Epithelial cell of esophagus (primary cell): ENCODE measurements at regions not wholly inside any gene's neighbourhood (a gene's known extent, or its start where the extent isn't known, plus 50 kb on each side); places are given as distances from the start of the nearest gene placed in this dataset.
A peak's percentile ranks its signal among the peaks of the same experiment; 100 is the strongest.

ENCODE experiments used
- DNase-seq: peaks from one replicate; pipeline ENCODE4 v3.0.0; 2010; ENCODE audit warnings: low read depth
- H3K4me3 ChIP-seq: 2 replicates; pipeline ENCODE4 v1.5.1; 2011; ENCODE audit warnings: mild to moderate bottlenecking, low read length, control low read depth
- CTCF ChIP-seq: IDR thresholded peaks from 2 replicates; pipeline ENCODE4 v1.5.1; 2011; ENCODE audit warnings: low read depth, mild to moderate bottlenecking, low read length, control low read depth, inconsistent platforms; ENCODE audit not compliant: insufficient read depth; ENCODE audit errors: missing control alignments

DNA sequence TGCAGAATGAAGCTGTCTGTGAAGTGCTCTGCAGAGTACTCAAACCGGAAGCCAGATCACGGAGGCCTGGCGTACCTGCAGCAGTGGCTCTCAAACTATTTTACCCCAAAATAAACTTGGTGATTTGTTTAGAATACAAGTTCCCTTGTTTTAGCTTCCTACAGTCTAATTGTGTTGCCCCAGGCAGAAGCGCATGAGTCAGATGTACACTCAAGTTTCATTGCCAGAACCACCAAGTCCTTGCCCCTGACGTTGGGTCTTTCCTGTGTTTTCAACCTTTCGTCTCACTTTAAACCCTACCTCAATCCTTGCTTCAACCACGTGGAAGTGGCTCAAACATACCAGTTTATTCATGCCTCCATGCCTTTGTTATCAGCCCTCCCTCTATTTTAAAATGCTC is 66.2 kb upstream of the SLC7A11 start:
- H3K4me3 ChIP-seq, result no peak overlapping the region
- no peak for TF ChIP-seq CTCF
- peak; percentile 97 for DNase-seq

DNA sequence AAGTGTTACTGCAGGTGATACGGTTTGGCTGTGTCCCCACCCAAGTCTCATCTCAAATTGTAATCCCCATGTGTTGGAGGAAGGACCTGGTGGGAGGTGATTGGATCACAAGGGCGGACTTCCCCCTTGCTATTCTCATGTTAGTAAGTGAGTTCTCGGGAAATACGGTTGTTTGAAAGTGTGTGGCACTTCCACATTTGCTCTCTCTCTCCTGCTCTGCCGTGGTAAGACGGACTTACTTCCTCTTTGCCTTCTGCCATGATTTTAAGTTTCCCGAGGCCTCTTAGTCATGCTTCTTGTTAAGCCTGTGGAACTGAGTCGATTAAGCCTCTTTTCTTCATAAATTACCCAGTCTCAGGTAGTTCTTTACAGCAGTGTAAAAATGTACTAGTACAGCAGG is 65.2 kb upstream of the SLC7A11 start:
- no peak for TF ChIP-seq CTCF
- H3K4me3 ChIP-seq, result no peak overlapping the region
- peak; percentile 12 for DNase-seq

- H3K4me3 ChIP-seq, result no peak overlapping the region
- DNase-seq, result no peak
- no peak for TF ChIP-seq CTCF
These were observed 62.9 kb upstream of the SLC7A11 start for GRCh38 chr4:138305050-138305449.

DNA sequence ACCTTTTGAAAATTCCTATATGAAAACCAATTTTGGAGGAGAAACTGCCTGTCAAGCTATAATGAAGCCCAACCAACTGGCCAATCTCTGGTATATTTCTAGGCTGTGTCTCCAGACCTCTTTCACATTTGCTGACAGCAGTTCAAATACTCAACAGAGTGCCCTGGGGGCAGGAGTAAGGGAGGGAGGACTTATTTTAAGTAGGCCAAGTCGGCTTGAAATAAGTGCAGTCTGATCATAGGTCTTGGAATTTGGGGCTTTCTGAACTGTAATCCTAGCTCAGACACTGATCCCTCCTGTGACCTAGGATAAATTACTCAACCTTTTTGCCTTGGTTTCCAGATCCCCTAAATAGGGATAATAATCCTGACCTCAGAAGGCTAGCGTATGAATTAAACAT is 59.4 kb upstream of the SLC7A11 start:
- no peak for TF ChIP-seq CTCF
- no peak overlapping the region for H3K4me3 ChIP-seq
- DNase-seq, result peak; percentile 28

- TF ChIP-seq CTCF, result no peak
- H3K4me3 ChIP-seq, result no peak overlapping the region
- DNase-seq, result no peak
These were observed 58.5 kb upstream of the SLC7A11 start for GRCh38 chr4:138300616-138301015.

DNA sequence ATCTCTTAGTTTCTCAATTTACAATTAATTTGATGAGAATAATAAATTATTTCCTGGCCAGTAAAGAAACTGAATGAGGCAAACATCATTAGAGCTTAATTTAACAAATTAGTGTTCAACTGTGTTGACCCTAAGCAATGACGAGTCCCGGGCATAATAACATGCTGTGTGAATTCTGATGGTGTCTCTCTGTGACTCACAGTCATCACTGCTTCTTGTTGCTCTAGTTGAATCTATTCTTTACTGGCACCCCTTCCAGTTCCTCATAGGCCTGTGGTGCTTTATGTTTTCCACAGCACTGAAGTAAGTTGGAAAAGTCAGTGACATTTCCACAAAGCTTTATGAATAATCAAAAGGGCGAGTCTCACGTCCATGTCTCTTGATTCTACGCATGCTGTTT is 57.7 kb upstream of the SLC7A11 start:
- no peak for DNase-seq
- no peak for TF ChIP-seq CTCF
- H3K4me3 ChIP-seq, result no peak overlapping the region

DNA sequence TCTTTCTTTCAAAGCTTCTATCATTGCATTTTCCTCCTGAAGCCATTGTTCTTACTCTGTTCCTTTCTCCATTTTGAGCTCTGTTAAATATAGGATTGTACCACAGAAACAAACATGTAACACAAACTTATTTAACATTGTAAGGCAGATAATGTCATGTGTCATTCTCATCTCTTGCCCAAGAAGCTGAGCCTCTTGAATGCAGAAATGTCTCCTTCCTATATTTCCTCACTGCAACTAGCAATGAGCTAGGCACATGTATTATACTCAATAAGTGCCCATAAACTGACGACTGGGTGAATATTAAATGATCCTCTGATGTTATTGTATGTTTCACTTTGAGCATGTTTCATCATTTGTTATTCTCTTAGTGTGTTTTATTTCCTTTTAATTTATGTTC is 56.7 kb upstream of the SLC7A11 start:
- TF ChIP-seq CTCF, result no peak
- no peak overlapping the region for H3K4me3 ChIP-seq
- DNase-seq, result peak; percentile 7
